ENCODE measurements at regions not wholly inside any gene's neighbourhood (a gene's known extent, or its start where the extent isn't known, plus 50 kb on each side); places are given as distances from the start of the nearest gene placed in this dataset.

DNA sequence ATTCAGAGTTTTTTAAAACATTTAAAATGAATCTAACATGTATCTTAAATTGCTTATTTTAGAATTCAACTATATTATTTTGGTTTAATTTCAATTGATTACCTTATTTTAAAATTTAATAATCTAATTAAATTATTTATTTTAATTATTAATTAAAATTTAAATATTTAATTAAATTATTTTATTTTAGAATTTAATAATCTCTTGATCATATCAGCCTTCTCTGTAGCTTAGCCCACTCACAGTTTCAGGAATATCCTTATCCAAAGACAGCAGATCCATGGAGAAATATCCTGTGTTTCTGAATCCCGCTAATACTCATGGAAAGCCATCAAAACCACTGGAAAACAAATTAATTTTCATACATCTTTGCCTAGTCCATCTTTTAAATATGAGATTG lies 1669.2 kb downstream of the PCDH9 start:
- TF ChIP-seq POLR2A (IDR thresholded peaks at IDR 0.05; ENCODE audit: low read length) (no peak), GATA1 (IDR thresholded peaks at IDR 0.05; ENCODE audit: low read depth, low read length) (no peak)
